Nephron (organoid): ENCODE measurements at regions not wholly inside any gene's neighbourhood (a gene's known extent, or its start where the extent isn't known, plus 50 kb on each side); places are given as distances from the start of the nearest gene placed in this dataset.
A peak's percentile ranks its signal among the peaks of the same experiment; 100 is the strongest.
"Not testable (repeated sequence)": the region's sequence is repeated elsewhere in the genome, so short reads cannot be mapped to it uniquely, and the experiment has no call there.

Experiments used
- H3K27ac Mint-ChIP-seq, 3 experiments: 2 replicates each; pipeline ENCODE4 v1.8.0; 2020; ENCODE audit warnings: mixed read lengths in 3 of 3, mild to moderate bottlenecking in 2 of 3, moderate library complexity in 1 of 3
- H3K27me3 Mint-ChIP-seq: 2 replicates; pipeline ENCODE4 v1.8.0; 2021; ENCODE audit warnings: low read depth, mild to moderate bottlenecking, moderate library complexity, mixed read lengths
- H3K36me3 Mint-ChIP-seq: 2 replicates; pipeline ENCODE4 v1.8.0; 2020; ENCODE audit warnings: low read depth, mixed read lengths
- H3K4me1 Mint-ChIP-seq: 2 replicates; pipeline ENCODE4 v1.8.0; 2020; ENCODE audit warnings: mixed read lengths
- H3K4me3 Mint-ChIP-seq, 3 experiments: 2 replicates each; pipeline ENCODE4 v1.8.0; 2020; ENCODE audit warnings: mild to moderate bottlenecking in 3 of 3, mixed read lengths in 3 of 3, moderate library complexity in 2 of 3
- H3K9me3 Mint-ChIP-seq: 2 replicates; pipeline ENCODE4 v1.8.0; 2020; ENCODE audit warnings: mixed read lengths
- CTCF ChIP-seq, 3 experiments: fragments of 200-600 bp; sonication (generic); IDR thresholded peaks; one replicate each; pipeline ENCODE4 v1.5.0; 2021; ENCODE audit warnings: antibody characterized with exemption in 3 of 3; ENCODE audit not compliant: unreplicated experiment in 3 of 3

- no peaks in the 10 kb centered on the region for H3K27me3 Mint-ChIP-seq
- no peak overlapping the region for H3K27ac Mint-ChIP-seq
- TF ChIP-seq CTCF (IDR thresholded peaks at IDR 0.05; ENCODE audit: unreplicated experiment in 3 of 3), result no peak
- H3K36me3 Mint-ChIP-seq, result no peaks in the 10 kb centered on the region
- H3K4me3 Mint-ChIP-seq, result no peak overlapping the region
- H3K9me3 Mint-ChIP-seq, result peaks cover 6% of the 10 kb centered on the region
- no peaks in the 10 kb centered on the region for H3K4me1 Mint-ChIP-seq
Observed at GRCh38 chr7:125278318-125278717, 348.7 kb upstream of the POT1 start.

- H3K9me3 Mint-ChIP-seq, H3K27me3 Mint-ChIP-seq, H3K4me3 Mint-ChIP-seq, H3K4me1 Mint-ChIP-seq, H3K27ac Mint-ChIP-seq, H3K36me3 Mint-ChIP-seq: not testable (repeated sequence)
Observed at GRCh38 chr7:125274742-125275141, 345.1 kb upstream of the POT1 start.

DNA sequence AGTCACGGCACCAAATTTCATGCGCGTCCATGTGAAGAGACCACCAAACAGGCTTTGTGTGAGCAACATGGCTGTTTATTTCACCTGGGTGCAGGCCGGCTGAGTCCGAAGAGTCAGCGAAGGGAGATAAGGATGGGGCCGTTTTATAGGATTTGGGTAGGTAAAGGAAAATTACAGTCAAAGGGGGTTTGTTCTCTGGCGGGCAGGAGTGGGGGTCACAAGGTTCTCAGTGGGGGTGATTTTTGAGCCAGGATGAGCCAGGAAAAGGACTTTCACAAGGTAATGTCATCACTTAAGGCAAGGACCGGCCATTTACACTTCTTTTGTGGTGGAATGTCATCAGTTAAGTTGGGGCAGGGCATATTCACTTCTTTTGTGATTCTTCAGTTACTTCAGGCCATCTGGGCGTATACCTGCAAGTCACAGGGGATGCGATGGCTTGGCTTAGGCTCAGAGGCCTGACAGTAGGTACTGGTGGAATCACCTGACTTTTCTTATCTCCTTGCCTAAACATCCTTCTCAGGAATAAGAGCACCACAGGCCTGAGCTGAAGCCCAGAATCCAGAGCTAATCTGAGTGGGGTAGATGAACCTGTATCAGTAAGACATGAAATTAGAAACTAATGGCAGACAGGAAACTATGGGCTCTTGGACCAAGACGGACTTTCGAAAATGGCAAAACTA, 334.7 kb upstream of the POT1 start:
- not testable (repeated sequence) for H3K27me3 Mint-ChIP-seq, H3K9me3 Mint-ChIP-seq, H3K36me3 Mint-ChIP-seq, H3K4me1 Mint-ChIP-seq, H3K4me3 Mint-ChIP-seq, H3K27ac Mint-ChIP-seq

DNA sequence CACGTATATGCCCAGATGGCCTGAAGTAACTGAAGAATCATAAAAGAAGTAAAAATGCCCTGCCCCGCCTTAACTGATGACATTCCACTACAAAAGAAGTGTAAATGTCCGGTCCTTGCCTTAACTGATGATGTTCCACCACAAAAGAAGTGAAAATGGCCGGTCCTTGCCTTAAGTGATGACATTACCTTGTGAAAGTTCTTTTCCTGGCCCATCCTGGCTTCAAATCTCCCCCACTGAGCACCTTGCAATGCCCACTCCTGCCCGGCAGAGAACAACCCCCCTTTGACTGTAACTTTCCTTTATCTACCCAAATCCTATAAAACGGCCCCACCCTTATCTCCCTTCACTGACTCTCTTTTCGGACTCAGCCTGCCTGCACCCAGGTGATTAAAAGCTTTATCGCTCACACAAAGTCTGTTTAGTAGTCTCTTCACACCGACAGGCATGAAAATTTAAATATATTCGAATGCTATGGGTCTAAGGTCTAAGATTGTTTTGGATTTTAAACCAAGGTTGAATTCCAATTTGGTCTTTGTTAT, 329.3 kb upstream of the POT1 start:
- H3K36me3 Mint-ChIP-seq, H3K4me1 Mint-ChIP-seq, H3K27ac Mint-ChIP-seq, H3K9me3 Mint-ChIP-seq, H3K4me3 Mint-ChIP-seq, H3K27me3 Mint-ChIP-seq: not testable (repeated sequence)

DNA sequence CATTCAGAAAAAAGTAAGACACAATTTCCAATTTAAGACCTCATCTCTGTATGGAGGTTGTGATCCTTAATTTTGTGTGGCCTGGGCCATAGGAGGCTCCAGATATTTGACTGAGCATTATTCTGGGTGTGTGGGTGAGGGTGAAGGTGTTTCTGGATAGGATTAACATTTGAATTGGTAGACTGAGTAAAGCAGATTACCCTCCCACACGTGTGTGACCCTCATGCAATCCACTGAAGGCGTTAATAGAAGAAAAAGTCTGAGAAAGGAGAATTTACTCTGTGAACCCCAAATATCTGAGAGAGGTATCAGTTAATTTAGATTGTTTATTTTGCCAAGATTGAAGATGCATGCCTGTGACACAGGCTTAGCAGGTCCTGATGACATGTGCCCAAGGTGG, 328.0 kb upstream of the POT1 start:
- TF ChIP-seq CTCF (IDR thresholded peaks at IDR 0.05; ENCODE audit: unreplicated experiment in 3 of 3), result no peak
- Mint-ChIP-seq H3K36me3 (no peaks in the 10 kb centered on the region), H3K4me1 (no peaks in the 10 kb centered on the region), H3K27me3 (no peaks in the 10 kb centered on the region), H3K9me3 (no peaks in the 10 kb centered on the region), H3K4me3 (no peak overlapping the region), H3K27ac (no peak overlapping the region)

- Mint-ChIP-seq H3K27me3 (no peaks in the 10 kb centered on the region), H3K27ac (peak overlapping the region in 1 of 3 experiments; percentile 52), H3K9me3 (no peaks in the 10 kb centered on the region), H3K4me3 (no peak overlapping the region), H3K36me3 (no peaks in the 10 kb centered on the region), H3K4me1 (no peaks in the 10 kb centered on the region)
- TF ChIP-seq CTCF (IDR thresholded peaks at IDR 0.05; ENCODE audit: unreplicated experiment in 3 of 3), result no peak
Observed at GRCh38 chr7:125256446-125256845, 326.8 kb upstream of the POT1 start.

- Mint-ChIP-seq H3K27ac (no peak overlapping the region), H3K36me3 (no peaks in the 10 kb centered on the region), H3K9me3 (no peaks in the 10 kb centered on the region), H3K27me3 (no peaks in the 10 kb centered on the region), H3K4me1 (no peaks in the 10 kb centered on the region), H3K4me3 (no peak overlapping the region)
- TF ChIP-seq CTCF (IDR thresholded peaks at IDR 0.05; ENCODE audit: unreplicated experiment in 3 of 3), result no peak
Observed at GRCh38 chr7:125255810-125256209, 326.2 kb upstream of the POT1 start.
